ENCODE measurements at regions not wholly inside any gene's neighbourhood (a gene's known extent, or its start where the extent isn't known, plus 50 kb on each side); places are given as distances from the start of the nearest gene placed in this dataset.

DNA sequence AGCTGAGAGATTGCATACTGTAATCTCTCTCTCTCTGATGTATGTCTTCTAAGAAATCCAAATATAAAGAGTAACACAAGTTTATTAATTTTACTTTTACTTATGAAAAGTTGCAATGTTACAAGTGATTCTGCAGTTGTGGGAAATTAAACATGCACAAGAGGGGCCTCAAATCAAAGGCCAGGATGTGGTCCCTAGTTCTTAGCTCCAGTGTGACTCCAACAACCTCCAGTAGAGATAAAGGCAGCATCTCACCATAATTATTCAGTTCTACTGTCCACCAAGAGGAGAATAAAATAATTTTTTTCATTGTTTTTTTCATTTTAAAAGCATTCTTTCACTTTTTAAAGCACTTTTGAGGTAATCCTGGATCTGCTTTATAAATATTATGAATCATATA is 223.3 kb downstream of the RAP2B start:
- no peak overlapping the region for H3K27ac ChIP-seq
- no peak overlapping the region for H3K4me3 ChIP-seq (ENCODE audit: low read depth, low read length)
- H2AFZ ChIP-seq = no peak overlapping the region
- H3K36me3 ChIP-seq (ENCODE audit: control insufficient read depth, insufficient read depth, low read length) = no peaks in the 10 kb centered on the region
- H3K4me2 ChIP-seq (ENCODE audit: low read length) = no peak overlapping the region
- no peaks in the 10 kb centered on the region for H3K27me3 ChIP-seq (ENCODE audit: control insufficient read depth, insufficient read depth, low read length)
- H3K79me2 ChIP-seq = no peaks in the 10 kb centered on the region
- H3K9me3 ChIP-seq (ENCODE audit: control insufficient read depth, low read length) = no peaks in the 10 kb centered on the region
- no peaks in the 10 kb centered on the region for H3K4me1 ChIP-seq
- H3K9ac ChIP-seq = no peak overlapping the region
- TF ChIP-seq, protein P1, sequence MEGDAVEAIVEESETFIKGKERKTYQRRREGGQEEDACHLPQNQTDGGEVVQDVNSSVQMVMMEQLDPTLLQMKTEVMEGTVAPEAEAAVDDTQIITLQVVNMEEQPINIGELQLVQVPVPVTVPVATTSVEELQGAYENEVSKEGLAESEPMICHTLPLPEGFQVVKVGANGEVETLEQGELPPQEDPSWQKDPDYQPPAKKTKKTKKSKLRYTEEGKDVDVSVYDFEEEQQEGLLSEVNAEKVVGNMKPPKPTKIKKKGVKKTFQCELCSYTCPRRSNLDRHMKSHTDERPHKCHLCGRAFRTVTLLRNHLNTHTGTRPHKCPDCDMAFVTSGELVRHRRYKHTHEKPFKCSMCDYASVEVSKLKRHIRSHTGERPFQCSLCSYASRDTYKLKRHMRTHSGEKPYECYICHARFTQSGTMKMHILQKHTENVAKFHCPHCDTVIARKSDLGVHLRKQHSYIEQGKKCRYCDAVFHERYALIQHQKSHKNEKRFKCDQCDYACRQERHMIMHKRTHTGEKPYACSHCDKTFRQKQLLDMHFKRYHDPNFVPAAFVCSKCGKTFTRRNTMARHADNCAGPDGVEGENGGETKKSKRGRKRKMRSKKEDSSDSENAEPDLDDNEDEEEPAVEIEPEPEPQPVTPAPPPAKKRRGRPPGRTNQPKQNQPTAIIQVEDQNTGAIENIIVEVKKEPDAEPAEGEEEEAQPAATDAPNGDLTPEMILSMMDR (IDR thresholded peaks at IDR 0.05) = no peak

DNA sequence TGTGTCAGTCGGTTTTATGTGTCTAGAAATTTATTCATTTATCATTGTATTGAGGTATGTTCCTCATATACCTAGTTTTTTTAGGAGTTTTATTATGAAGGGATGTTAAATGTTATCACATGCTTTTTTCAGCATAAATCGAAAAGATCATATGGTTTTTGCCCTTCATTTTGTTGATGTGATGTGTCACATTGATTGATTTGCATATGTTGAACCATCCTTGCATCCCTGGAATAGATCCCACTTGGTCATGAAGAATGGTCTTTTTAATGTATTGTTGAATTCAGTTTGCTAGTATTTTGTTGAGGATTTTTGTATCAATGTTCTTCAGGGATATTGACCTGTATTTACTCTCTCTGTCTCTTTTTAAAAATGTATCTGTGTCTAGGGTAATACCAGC is 230.3 kb downstream of the RAP2B start:
- Histone ChIP-seq H3K9me3 (ENCODE audit: control insufficient read depth, low read length) (no peaks in the 10 kb centered on the region), H3K36me3 (ENCODE audit: control insufficient read depth, insufficient read depth, low read length) (no peaks in the 10 kb centered on the region), H2AFZ (no peak overlapping the region), H3K27ac (no peak overlapping the region), H3K4me2 (ENCODE audit: low read length) (no peak overlapping the region), H3K4me1 (no peaks in the 10 kb centered on the region), H3K9ac (no peak overlapping the region), H3K79me2 (no peaks in the 10 kb centered on the region), H3K4me3 (ENCODE audit: low read depth, low read length) (no peak overlapping the region), H3K27me3 (ENCODE audit: control insufficient read depth, insufficient read depth, low read length) (no peaks in the 10 kb centered on the region)
- TF ChIP-seq, protein P1 (IDR thresholded peaks at IDR 0.05) = no peak

DNA sequence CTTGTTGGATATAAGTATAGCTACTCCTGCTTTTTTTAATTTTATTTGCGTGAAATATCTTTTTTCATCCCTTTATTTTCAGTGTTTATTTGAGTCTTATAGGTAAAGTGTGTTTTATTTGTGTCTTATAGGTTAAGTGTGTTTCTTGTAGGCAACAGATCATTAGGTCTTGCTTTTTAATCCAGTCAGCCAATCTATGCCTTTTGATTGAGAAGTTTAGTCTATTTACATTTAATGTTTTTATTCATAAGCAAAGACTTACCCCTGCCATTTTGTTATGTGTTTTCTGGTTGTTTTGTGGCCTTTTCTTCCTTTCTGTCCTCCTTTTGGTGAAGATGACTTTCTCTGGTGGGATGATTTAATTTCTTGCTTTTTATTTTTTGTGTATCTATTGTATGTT is 232.0 kb downstream of the RAP2B start:
- Histone ChIP-seq H3K4me2 (ENCODE audit: low read length) (no peak overlapping the region), H3K4me3 (ENCODE audit: low read depth, low read length) (no peak overlapping the region)
- TF ChIP-seq, protein P1 (IDR thresholded peaks at IDR 0.05) = no peak

GRCh38 chr3:153396581-153396980 is 234.6 kb downstream of the RAP2B start:
- TF ChIP-seq, protein P1 (IDR thresholded peaks at IDR 0.05) = no peak
- H2AFZ ChIP-seq = no peak overlapping the region
- no peak overlapping the region for H3K9ac ChIP-seq
- H3K79me2 ChIP-seq = no peaks in the 10 kb centered on the region
- H3K4me3 ChIP-seq (ENCODE audit: low read depth, low read length) = no peak overlapping the region
- H3K27ac ChIP-seq = no peak overlapping the region
- no peaks in the 10 kb centered on the region for H3K9me3 ChIP-seq (ENCODE audit: control insufficient read depth, low read length)
- H3K4me1 ChIP-seq = no peaks in the 10 kb centered on the region
- no peaks in the 10 kb centered on the region for H3K36me3 ChIP-seq (ENCODE audit: control insufficient read depth, insufficient read depth, low read length)
- H3K4me2 ChIP-seq (ENCODE audit: low read length) = no peak overlapping the region
- H3K27me3 ChIP-seq (ENCODE audit: control insufficient read depth, insufficient read depth, low read length) = no peaks in the 10 kb centered on the region

More for the DNA sequence above, 232.0 kb downstream of the RAP2B start:
- H3K36me3 ChIP-seq (ENCODE audit: control insufficient read depth, insufficient read depth, low read length) = no peaks in the 10 kb centered on the region
- H3K4me1 ChIP-seq = no peaks in the 10 kb centered on the region
- H3K27ac ChIP-seq = no peak overlapping the region
- no peaks in the 10 kb centered on the region for H3K9me3 ChIP-seq (ENCODE audit: control insufficient read depth, low read length)
- no peak overlapping the region for H3K9ac ChIP-seq
- H2AFZ ChIP-seq = no peak overlapping the region
- no peaks in the 10 kb centered on the region for H3K27me3 ChIP-seq (ENCODE audit: control insufficient read depth, insufficient read depth, low read length)
- H3K79me2 ChIP-seq = no peaks in the 10 kb centered on the region

DNA sequence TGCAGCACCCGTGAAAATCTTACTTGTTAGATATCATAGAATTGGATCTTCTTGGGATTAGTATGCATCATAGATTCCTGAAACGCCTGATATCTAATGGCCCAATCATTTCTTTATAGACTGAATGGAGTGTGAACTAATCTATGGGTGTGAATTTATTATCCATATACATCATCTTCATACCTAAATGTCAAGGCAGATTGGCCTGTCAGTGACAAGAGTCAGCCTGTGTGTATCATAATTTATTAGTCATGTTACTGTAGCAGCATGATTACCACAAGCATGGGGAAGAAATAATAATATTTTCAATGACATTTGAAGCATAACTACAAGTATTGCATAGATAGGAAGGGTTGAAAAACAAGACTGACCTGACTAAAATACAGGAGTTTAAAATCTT is 235.8 kb downstream of the RAP2B start:
- no peaks in the 10 kb centered on the region for H3K9me3 ChIP-seq (ENCODE audit: control insufficient read depth, low read length)
- no peak overlapping the region for H3K9ac ChIP-seq
- H3K4me2 ChIP-seq (ENCODE audit: low read length) = no peak overlapping the region
- H3K27ac ChIP-seq = no peak overlapping the region
- no peaks in the 10 kb centered on the region for H3K27me3 ChIP-seq (ENCODE audit: control insufficient read depth, insufficient read depth, low read length)
- no peaks in the 10 kb centered on the region for H3K36me3 ChIP-seq (ENCODE audit: control insufficient read depth, insufficient read depth, low read length)
- H3K79me2 ChIP-seq = no peaks in the 10 kb centered on the region
- H3K4me1 ChIP-seq = no peaks in the 10 kb centered on the region
- no peak overlapping the region for H3K4me3 ChIP-seq (ENCODE audit: low read depth, low read length)
- TF ChIP-seq, protein P1 (IDR thresholded peaks at IDR 0.05) = no peak
- no peak overlapping the region for H2AFZ ChIP-seq

All from parathyroid adenoma (tissue), 2 donors.